Retinal pigment epithelial cell (primary cell): ENCODE measurements at regions not wholly inside any gene's neighbourhood (a gene's known extent, or its start where the extent isn't known, plus 50 kb on each side); places are given as distances from the start of the nearest gene placed in this dataset.

Source experiments
- DNase-seq: peaks from one replicate; pipeline ENCODE4 v3.0.0-alpha.2; 2010; ENCODE audit warnings: low read depth
- H3K4me3 ChIP-seq: 2 replicates; pipeline ENCODE4 v1.5.1; 2011; ENCODE audit warnings: mild to moderate bottlenecking, low read length, control low read depth, moderate library complexity
- CTCF ChIP-seq: conservative IDR thresholded peaks from 2 replicates; pipeline ENCODE4 v1.5.1; 2011; ENCODE audit warnings: low read depth, low read length, control low read depth, inconsistent platforms

- DNase-seq = no peak
- no peak overlapping the region for H3K4me3 ChIP-seq
- no peak for TF ChIP-seq CTCF
Measured at GRCh38 chr3:66098436-66098835, 59.7 kb upstream of the MAGI1 start.

DNA sequence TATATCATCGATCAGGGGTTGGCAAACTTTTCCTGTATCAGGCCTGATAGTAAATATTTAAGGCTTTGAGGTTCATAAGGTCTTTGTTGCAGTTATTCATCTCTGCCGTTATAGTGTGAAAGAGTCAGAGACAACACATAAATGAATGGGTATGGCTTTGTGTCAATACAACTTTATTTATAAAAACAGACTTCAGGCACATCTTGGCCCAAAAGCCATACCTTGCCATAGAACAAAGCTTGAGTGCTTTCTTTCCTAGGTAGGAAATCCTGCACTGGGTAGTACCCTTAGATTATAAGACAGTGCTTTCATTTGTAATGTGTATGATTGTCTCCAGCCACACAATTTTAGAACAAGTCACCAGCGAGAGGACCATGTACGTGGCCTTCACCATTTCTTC, 58.9 kb upstream of the MAGI1 start:
- no peak overlapping the region for H3K4me3 ChIP-seq
- no peak for DNase-seq
- no peak for TF ChIP-seq CTCF

- no peak for TF ChIP-seq CTCF
- no peak for DNase-seq
- H3K4me3 ChIP-seq = no peak overlapping the region
Measured at GRCh38 chr3:66095295-66096001, 56.7 kb upstream of the MAGI1 start.

DNA sequence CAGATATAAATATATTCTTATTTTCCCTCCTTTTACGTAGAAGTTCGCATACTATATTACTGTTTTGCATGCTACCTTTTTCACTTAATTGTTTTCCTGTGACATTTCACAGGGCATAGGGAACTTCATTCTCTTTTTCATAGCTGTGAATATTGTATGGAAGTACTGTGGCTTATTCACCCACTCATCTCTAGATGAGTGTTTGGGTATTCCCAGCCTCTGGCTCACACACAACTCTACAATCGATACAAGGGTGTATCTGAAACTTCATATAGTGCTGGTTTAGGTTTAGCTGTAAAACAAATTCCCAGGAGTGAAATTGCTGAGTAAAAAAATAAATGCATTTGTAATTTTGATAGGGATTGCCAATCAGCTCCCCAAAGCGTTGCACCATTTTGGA, 55.3 kb upstream of the MAGI1 start:
- no peak for DNase-seq
- no peak for TF ChIP-seq CTCF
- H3K4me3 ChIP-seq = no peak overlapping the region

- no peak for TF ChIP-seq CTCF
- no peak overlapping the region for H3K4me3 ChIP-seq
- DNase-seq = no peak
Measured at GRCh38 chr3:66092175-66092995, 53.7 kb upstream of the MAGI1 start.
